GM21619 (cell line): ENCODE measurements at regions not wholly inside any gene's neighbourhood (a gene's known extent, or its start where the extent isn't known, plus 50 kb on each side); places are given as distances from the start of the nearest gene placed in this dataset.

ENCODE experiments used
- ATAC-seq: cut with Tn5 transposase; IDR thresholded peaks from one replicate; pipeline ENCODE4 v1.9.1; 2021; ENCODE audit not compliant: unreplicated experiment

GRCh38 chr5:35324679-35325078 is 94.4 kb upstream of the PRLR start:
- no peak for ATAC-seq

- ATAC-seq: no peak
These were observed 93.9 kb upstream of the PRLR start for GRCh38 chr5:35324201-35324600.

GRCh38 chr5:35320029-35320428 is 89.7 kb upstream of the PRLR start:
- peak; percentile 18 for ATAC-seq

- ATAC-seq: peak; percentile 94
These were observed 89.2 kb upstream of the PRLR start for GRCh38 chr5:35319333-35320002.

- no peak for ATAC-seq
These were observed 87.3 kb upstream of the PRLR start for GRCh38 chr5:35317586-35317985.

- ATAC-seq: no peak
These were observed 86.5 kb upstream of the PRLR start for GRCh38 chr5:35316611-35317274.

- ATAC-seq: no peak
These were observed 83.0 kb upstream of the PRLR start for GRCh38 chr5:35313291-35313690.

- ATAC-seq: no peak
These were observed 82.0 kb upstream of the PRLR start for GRCh38 chr5:35312267-35312666.

- ATAC-seq: no peak
These were observed 79.3 kb upstream of the PRLR start for GRCh38 chr5:35309365-35310130.

- no peak for ATAC-seq
These were observed 78.1 kb upstream of the PRLR start for GRCh38 chr5:35308421-35308820.

GRCh38 chr5:35306716-35307365 is 76.6 kb upstream of the PRLR start:
- no peak for ATAC-seq

GRCh38 chr5:35305336-35306020 is 75.2 kb upstream of the PRLR start:
- ATAC-seq: no peak

GRCh38 chr5:35304291-35304690 is 74.0 kb upstream of the PRLR start:
- ATAC-seq: no peak

GRCh38 chr5:35303152-35303551 is 72.9 kb upstream of the PRLR start:
- no peak for ATAC-seq

- ATAC-seq: peak; percentile 98
These were observed 72.3 kb upstream of the PRLR start for GRCh38 chr5:35302544-35302943.

GRCh38 chr5:35297755-35298154 is 67.5 kb upstream of the PRLR start:
- no peak for ATAC-seq

- ATAC-seq: no peak
These were observed 64.7 kb upstream of the PRLR start for GRCh38 chr5:35294976-35295375.

GRCh38 chr5:35294017-35294416 is 63.7 kb upstream of the PRLR start:
- no peak for ATAC-seq

- ATAC-seq: no peak
These were observed 55.1 kb upstream of the PRLR start for GRCh38 chr5:35285435-35285834.

- ATAC-seq: no peak
These were observed 54.7 kb upstream of the PRLR start for GRCh38 chr5:35285011-35285410.

GRCh38 chr5:35284364-35284763 is 54.1 kb upstream of the PRLR start:
- ATAC-seq: no peak
